T1000 (cell line): ENCODE measurements at regions not wholly inside any gene's neighbourhood (a gene's known extent, or its start where the extent isn't known, plus 50 kb on each side); places are given as distances from the start of the nearest gene placed in this dataset.
"Not testable (repeated sequence)": the region's sequence is repeated elsewhere in the genome, so short reads cannot be mapped to it uniquely, and the experiment has no call there.

ENCODE experiments used
- DNase-seq: peaks from one replicate; lab custom pipeline; 2025; ENCODE audit warnings: mixed read lengths; lab: John Stamatoyannopoulos, UW

- DNase-seq, result no peak
These were observed 510.0 kb downstream of the KCTD16 start for GRCh38 chr5:144680711-144681110.

GRCh38 chr5:144671066-144671465 is 500.4 kb downstream of the KCTD16 start:
- DNase-seq, result no peak

GRCh38 chr5:144659634-144660227 is 489.1 kb downstream of the KCTD16 start:
- DNase-seq, result no peak

- no peak for DNase-seq
These were observed 473.6 kb downstream of the KCTD16 start for GRCh38 chr5:144644317-144644716.

- DNase-seq, result no peak
These were observed 468.1 kb downstream of the KCTD16 start for GRCh38 chr5:144638787-144639186.

- no peak for DNase-seq
These were observed 463.5 kb downstream of the KCTD16 start for GRCh38 chr5:144634138-144634537.

GRCh38 chr5:144598451-144599068 is 427.9 kb downstream of the KCTD16 start:
- no peak for DNase-seq

- DNase-seq, result no peak
These were observed 425.8 kb downstream of the KCTD16 start for GRCh38 chr5:144596517-144596916.

- DNase-seq, result no peak
These were observed 424.2 kb downstream of the KCTD16 start for GRCh38 chr5:144594919-144595318.

GRCh38 chr5:144594234-144594633 is 423.6 kb downstream of the KCTD16 start:
- DNase-seq, result not testable (repeated sequence)

- DNase-seq, result no peak
These were observed 415.0 kb downstream of the KCTD16 start for GRCh38 chr5:144585681-144586080.

- no peak for DNase-seq
These were observed 413.1 kb downstream of the KCTD16 start for GRCh38 chr5:144583541-144584449.

- no peak for DNase-seq
These were observed 411.4 kb downstream of the KCTD16 start for GRCh38 chr5:144582066-144582465.

GRCh38 chr5:144581044-144581443 is 410.4 kb downstream of the KCTD16 start:
- no peak for DNase-seq

GRCh38 chr5:144577676-144578075 is 407.0 kb downstream of the KCTD16 start:
- DNase-seq, result no peak

- DNase-seq, result no peak
These were observed 405.1 kb downstream of the KCTD16 start for GRCh38 chr5:144575736-144576135.

- peak; percentile 12 for DNase-seq
These were observed 396.7 kb downstream of the KCTD16 start for GRCh38 chr5:144567421-144567780.

- DNase-seq, result peak; percentile 24
These were observed 396.2 kb downstream of the KCTD16 start for GRCh38 chr5:144566747-144567420.

GRCh38 chr5:144549580-144549979 is 378.9 kb downstream of the KCTD16 start:
- DNase-seq, result no peak

- no peak for DNase-seq
These were observed 378.3 kb downstream of the KCTD16 start for GRCh38 chr5:144548936-144549335.

- DNase-seq, result no peak
These were observed 376.4 kb downstream of the KCTD16 start for GRCh38 chr5:144547098-144547499.

GRCh38 chr5:144538845-144539244 is 368.2 kb downstream of the KCTD16 start:
- no peak for DNase-seq
